WTC11 (cell line): ENCODE measurements at regions not wholly inside any gene's neighbourhood (a gene's known extent, or its start where the extent isn't known, plus 50 kb on each side); places are given as distances from the start of the nearest gene placed in this dataset.

Source experiments
- ATAC-seq: fragments of 200-7000 bp; cut with Tn5 transposase; 2 replicates; pipeline ENCODE4 v1.10.0; 2021; ENCODE audit warnings: mild to moderate bottlenecking, moderate library complexity
- CTCF ChIA-PET: fragments of 300-600 bp; sonication (Branson Sonifier 250); formaldehyde crosslinking; loops from one replicate; lab custom pipeline; 2021; ENCODE audit warnings: antibody characterized with exemption; lab: Charles Lee
- POLR2A ChIA-PET: fragments of 350-600 bp; sonication (Branson Sonifier 250); formaldehyde crosslinking; loops from one replicate; lab custom pipeline; 2021; ENCODE audit warnings: antibody characterized with exemption; lab: Charles Lee
- DNase-seq: peaks from one replicate; pipeline ENCODE4 v3.0.0; 2021; ENCODE audit warnings: low spot score
- H3K27ac Mint-ChIP-seq: 2 replicates; pipeline ENCODE4 v1.8.0; 2021; ENCODE audit warnings: mixed read lengths
- H3K27me3 Mint-ChIP-seq: 2 replicates; pipeline ENCODE4 v1.8.0; 2021; ENCODE audit warnings: low read depth, mild to moderate bottlenecking, moderate library complexity, mixed read lengths
- H3K36me3 Mint-ChIP-seq: 2 replicates; pipeline ENCODE4 v1.8.0; 2021; ENCODE audit warnings: mixed read lengths
- H3K4me1 Mint-ChIP-seq: 2 replicates; pipeline ENCODE4 v1.8.0; 2022; ENCODE audit warnings: mixed read lengths
- H3K4me3 Mint-ChIP-seq: 2 replicates; pipeline ENCODE4 v1.8.0; 2021; ENCODE audit warnings: mild to moderate bottlenecking, moderate library complexity, mixed read lengths
- H3K9me3 Mint-ChIP-seq: 2 replicates; pipeline ENCODE4 v1.8.0; 2021; ENCODE audit warnings: mixed read lengths
- ATF2 ChIP-seq: sonication (generic); formaldehyde crosslinking; IDR thresholded peaks from 2 replicates; pipeline ENCODE4 v1.8.1; 2022; ENCODE audit warnings: low read depth, missing genetic modification reagents, borderline replicate concordance
- ATF6 ChIP-seq: sonication (generic); formaldehyde crosslinking; IDR thresholded peaks from 2 replicates; pipeline ENCODE4 v1.8.1; 2023; ENCODE audit warnings: mild to moderate bottlenecking, missing genetic modification reagents
- CBFB ChIP-seq: sonication (generic); formaldehyde crosslinking; IDR thresholded peaks from 2 replicates; pipeline ENCODE4 v1.8.1; 2022; ENCODE audit warnings: mild to moderate bottlenecking, low read depth, missing genetic modification reagents
- E2F4 ChIP-seq: sonication (generic); formaldehyde crosslinking; IDR thresholded peaks from 2 replicates; pipeline ENCODE4 v1.8.1; 2022; ENCODE audit warnings: low read depth, mild to moderate bottlenecking, moderate library complexity, missing genetic modification reagents, borderline replicate concordance
- GTF2I ChIP-seq: fragments of 250-450 bp; sonication (Bioruptor Pico); conservative IDR thresholded peaks from 2 replicates; pipeline ENCODE4 v1.4.0; 2021; ENCODE audit warnings: mild to moderate bottlenecking
- NFE2L1 ChIP-seq: sonication (generic); formaldehyde crosslinking; IDR thresholded peaks from 2 replicates; pipeline ENCODE4 v1.8.1; 2023; ENCODE audit warnings: missing genetic modification reagents
- NFYB ChIP-seq: sonication (generic); formaldehyde crosslinking; conservative IDR thresholded peaks from 2 replicates; pipeline ENCODE4 v1.8.0; 2022; ENCODE audit warnings: low read depth, missing genetic modification reagents
- SOX15 ChIP-seq: fragments of 250-450 bp; sonication (Bioruptor Pico); IDR thresholded peaks from 2 replicates; pipeline ENCODE4 v1.9.0; 2021; ENCODE audit warnings: mild to moderate bottlenecking
- TEAD1 ChIP-seq: sonication (generic); formaldehyde crosslinking; IDR thresholded peaks from 2 replicates; pipeline ENCODE4 v1.8.0; 2022; ENCODE audit warnings: mild to moderate bottlenecking, missing genetic modification reagents
- ZNF219 ChIP-seq: sonication (generic); formaldehyde crosslinking; IDR thresholded peaks from 2 replicates; pipeline ENCODE4 v1.8.0; 2023; ENCODE audit warnings: missing genetic modification reagents, mild to moderate bottlenecking, borderline replicate concordance

GRCh38 chr6:149267513-149268043, 49.9 kb upstream of the TAB2 start:
- no peak overlapping the region for H3K4me3 Mint-ChIP-seq
- H3K36me3 Mint-ChIP-seq: peaks cover 6% of the 10 kb centered on the region; the same call in 1 of the 2 replicates
- DNase-seq: no peak
- CTCF ChIA-PET: interaction anchor here (1.1 kb wide), 1 partner anchor 77 kb away, joined by 3 read pairs; no protein-coding TSS in a partner anchor
- no peak overlapping the region for H3K27ac Mint-ChIP-seq
- ATAC-seq: no peak
- peaks cover 14% of the 10 kb centered on the region for H3K9me3 Mint-ChIP-seq
- TF ChIP-seq ZNF219 (CRISPR knock-in tag) (no peak), NFE2L1 (no peak), ATF2 (no peak), NFYB (no peak), CBFB (CRISPR knock-in tag) (no peak), GTF2I (no peak), SOX15 (CRISPR knock-in tag) (no peak), E2F4 (CRISPR knock-in tag) (no peak), TEAD1 (CRISPR knock-in tag) (no peak), ATF6 (CRISPR knock-in tag) (no peak)
- TF ChIP-seq, all 79 proteins: peak for 0
- peaks cover 6% of the 10 kb centered on the region; the same call in 1 of the 2 replicates for H3K4me1 Mint-ChIP-seq
- POLR2A ChIA-PET: no interaction called here
- peaks cover 2% of the 10 kb centered on the region; the same call in 1 of the 2 replicates for H3K27me3 Mint-ChIP-seq
